HepG2 (cell line): ENCODE measurements at regions not wholly inside any gene's neighbourhood (a gene's known extent, or its start where the extent isn't known, plus 50 kb on each side); places are given as distances from the start of the nearest gene placed in this dataset.

Experiments used
- AHR ChIP-seq: IDR thresholded peaks from 2 replicates; pipeline ENCODE4 v1.6.1; 2018; ENCODE audit warnings: missing genetic modification reagents, missing compliant biosample characterization
- CBFB ChIP-seq: sonication (generic); formaldehyde crosslinking; IDR thresholded peaks from 2 replicates; pipeline ENCODE4 v1.4.0; 2020; ENCODE audit warnings: missing genetic modification reagents
- EHMT2 ChIP-seq: fragments of 200-600 bp; sonication (generic); IDR thresholded peaks from 2 replicates; pipeline ENCODE4 v1.7.0; 2017; ENCODE audit warnings: antibody characterized with exemption, low read depth, low read length, borderline replicate concordance
- GLI4 ChIP-seq: sonication (generic); formaldehyde crosslinking; IDR thresholded peaks from 2 replicates; pipeline ENCODE4 v1.5.1; 2020; ENCODE audit warnings: missing genetic modification reagents, mild to moderate bottlenecking, moderate library complexity, borderline replicate concordance
- HHEX ChIP-seq: IDR thresholded peaks from 2 replicates; pipeline ENCODE4 v1.6.1; 2016; ENCODE audit warnings: control low read depth
- HOXA7 ChIP-seq: sonication (generic); formaldehyde crosslinking; IDR thresholded peaks from 2 replicates; pipeline ENCODE4 v1.8.1; 2022; ENCODE audit warnings: mild to moderate bottlenecking, missing genetic modification reagents, moderate library complexity
- KLF11 ChIP-seq: IDR thresholded peaks from 2 replicates; pipeline ENCODE4 v1.6.1; 2016; ENCODE audit warnings: missing compliant biosample characterization
- MED1 ChIP-seq: sonication (generic); formaldehyde crosslinking; IDR thresholded peaks from 2 replicates; pipeline ENCODE4 v1.4.0; 2020; ENCODE audit warnings: missing genetic modification reagents
- MLLT10 ChIP-seq: sonication (generic); formaldehyde crosslinking; IDR thresholded peaks from 2 replicates; pipeline ENCODE4 v1.4.0; 2020; ENCODE audit warnings: missing genetic modification reagents
- NFE2L1 ChIP-seq: sonication (generic); formaldehyde crosslinking; IDR thresholded peaks from 2 replicates; pipeline ENCODE4 v1.4.0; 2020; ENCODE audit warnings: missing genetic modification reagents, mild to moderate bottlenecking, borderline replicate concordance
- NFKB2 ChIP-seq: sonication (generic); formaldehyde crosslinking; IDR thresholded peaks from 2 replicates; pipeline ENCODE4 v1.4.0; 2020; ENCODE audit warnings: missing genetic modification reagents, borderline replicate concordance
- RBM22 ChIP-seq: fragments of 200-400 bp; formaldehyde crosslinking; optimal IDR thresholded peaks from 2 replicates; pipeline ENCODE3; 2017; ENCODE audit warnings: mild to moderate bottlenecking, low read length, moderate library complexity
- RNF219 ChIP-seq: sonication (generic); formaldehyde crosslinking; IDR thresholded peaks from 2 replicates; pipeline ENCODE4 v1.5.0; 2020; ENCODE audit warnings: mild to moderate bottlenecking, missing genetic modification reagents
- SAP130 ChIP-seq: IDR thresholded peaks from 2 replicates; pipeline ENCODE4 v1.6.1; 2016; ENCODE audit warnings: low read depth
- SNRNP70 ChIP-seq: fragments of 200-400 bp; formaldehyde crosslinking; IDR thresholded peaks from 2 replicates; pipeline ENCODE4 v1.6.1; 2017; ENCODE audit warnings: mild to moderate bottlenecking, low read depth, low read length, moderate library complexity
- SOX5 ChIP-seq: IDR thresholded peaks from 2 replicates; pipeline ENCODE4 v1.6.1; 2016; ENCODE audit warnings: borderline replicate concordance
- ZBTB4 ChIP-seq: sonication (generic); formaldehyde crosslinking; IDR thresholded peaks from 2 replicates; pipeline ENCODE4 v1.4.0; 2020; ENCODE audit warnings: missing genetic modification reagents, mild to moderate bottlenecking, borderline replicate concordance
- ZNF260 ChIP-seq: sonication (generic); formaldehyde crosslinking; IDR thresholded peaks from 2 replicates; pipeline ENCODE4 v1.4.0; 2020; ENCODE audit warnings: missing genetic modification reagents, low read depth, mild to moderate bottlenecking, borderline replicate concordance
- ZNF546 ChIP-seq: sonication (generic); formaldehyde crosslinking; conservative IDR thresholded peaks from 2 replicates; pipeline ENCODE4 v1.8.1; 2023; ENCODE audit warnings: mild to moderate bottlenecking, missing genetic modification reagents
- ZNF614 ChIP-seq: IDR thresholded peaks from 2 replicates; pipeline ENCODE4 v1.6.1; 2018; ENCODE audit warnings: missing biosample characterization, missing genetic modification reagents, inconsistent platforms, borderline replicate concordance
- ZNF629 ChIP-seq: sonication (generic); formaldehyde crosslinking; conservative IDR thresholded peaks from 2 replicates; pipeline ENCODE4 v1.5.0; 2020; ENCODE audit warnings: missing genetic modification reagents
- ZNF766 ChIP-seq: sonication (generic); formaldehyde crosslinking; IDR thresholded peaks from 2 replicates; pipeline ENCODE4 v1.5.0; 2020; ENCODE audit warnings: missing genetic modification reagents, borderline replicate concordance
- ZNF773 ChIP-seq: sonication (generic); formaldehyde crosslinking; IDR thresholded peaks from 2 replicates; pipeline ENCODE4 v1.4.0; 2020; ENCODE audit warnings: missing genetic modification reagents, borderline replicate concordance

GRCh38 chr4:123545667-123546572 is 149.3 kb downstream of the SPRY1 start (continued):
- TF ChIP-seq NFKB2 (no peak), KLF11 (CRISPR knock-in tag) (no peak), RBM22 (no peak), HHEX (no peak), RNF219 (CRISPR knock-in tag) (0 out of 2 replicates have a peak, but pooled peaks have one; percentile 33), EHMT2 (no peak), NFE2L1 (CRISPR knock-in tag) (no peak), ZNF546 (CRISPR knock-in tag) (no peak), SNRNP70 (no peak), ZBTB4 (CRISPR knock-in tag) (no peak), SAP130 (CRISPR knock-in tag) (peak; percentile 60; the same call in 1 of the 2 replicates), ZNF614 (peak; percentile 15; the same call in 1 of the 2 replicates), GLI4 (CRISPR knock-in tag) (no peak), CBFB (CRISPR knock-in tag) (no peak), HOXA7 (CRISPR knock-in tag) (no peak), ZNF629 (CRISPR knock-in tag) (no peak), MLLT10 (CRISPR knock-in tag) (no peak), MED1 (CRISPR knock-in tag) (peak; percentile 3; the same call in 1 of the 2 replicates), ZNF766 (no peak), ZNF773 (no peak), ZNF260 (CRISPR knock-in tag) (no peak), AHR (no peak), SOX5 (CRISPR knock-in tag) (0 out of 2 replicates have a peak, but pooled peaks have one; percentile 31)
